GM21737 (cell line): ENCODE measurements at regions not wholly inside any gene's neighbourhood (a gene's known extent, or its start where the extent isn't known, plus 50 kb on each side); places are given as distances from the start of the nearest gene placed in this dataset.

Experiments used
- ATAC-seq: cut with Tn5 transposase; IDR thresholded peaks from one replicate; pipeline ENCODE4 v1.9.1; 2021; ENCODE audit warnings: mild to moderate bottlenecking, moderate library complexity; ENCODE audit not compliant: unreplicated experiment

- ATAC-seq = no peak
Observed at GRCh38 chr13:97134364-97135095, 87.6 kb upstream of the MBNL2 start.

GRCh38 chr13:97135883-97136282 lies 86.2 kb upstream of the MBNL2 start:
- ATAC-seq = no peak

GRCh38 chr13:97136418-97136817 lies 85.7 kb upstream of the MBNL2 start:
- ATAC-seq = no peak

- no peak for ATAC-seq
Observed at GRCh38 chr13:97139691-97140090, 82.4 kb upstream of the MBNL2 start.

GRCh38 chr13:97140131-97140530 lies 82.0 kb upstream of the MBNL2 start:
- no peak for ATAC-seq

- ATAC-seq = no peak
Observed at GRCh38 chr13:97140611-97141010, 81.5 kb upstream of the MBNL2 start.

GRCh38 chr13:97141097-97141496 lies 81.0 kb upstream of the MBNL2 start:
- ATAC-seq = no peak

- ATAC-seq = peak; percentile 91
Observed at GRCh38 chr13:97141564-97142005, 80.5 kb upstream of the MBNL2 start.

GRCh38 chr13:97142452-97142851 lies 79.7 kb upstream of the MBNL2 start:
- no peak for ATAC-seq

- no peak for ATAC-seq
Observed at GRCh38 chr13:97145057-97145456, 77.1 kb upstream of the MBNL2 start.

GRCh38 chr13:97148894-97149293 lies 73.2 kb upstream of the MBNL2 start:
- no peak for ATAC-seq

GRCh38 chr13:97160421-97160820 lies 61.7 kb upstream of the MBNL2 start:
- ATAC-seq = no peak

- ATAC-seq = no peak
Observed at GRCh38 chr13:97161582-97162231, 60.4 kb upstream of the MBNL2 start.

GRCh38 chr13:97165502-97166425 lies 56.4 kb upstream of the MBNL2 start:
- no peak for ATAC-seq

GRCh38 chr13:97171136-97171535 lies 51.0 kb upstream of the MBNL2 start:
- ATAC-seq = no peak
